8988T (cell line): ENCODE measurements at regions not wholly inside any gene's neighbourhood (a gene's known extent, or its start where the extent isn't known, plus 50 kb on each side); places are given as distances from the start of the nearest gene placed in this dataset.

Experiments
- DNase-seq: peaks from one replicate; pipeline ENCODE4 v3.0.0; 2011

GRCh38 chr7:155138204-155138603 lies 68.1 kb downstream of the HTR5A start:
- DNase-seq: no peak

- no peak for DNase-seq
Observed at GRCh38 chr7:155141562-155141961, 71.4 kb downstream of the HTR5A start.

- no peak for DNase-seq
Observed at GRCh38 chr7:155143381-155143780, 73.3 kb downstream of the HTR5A start.

DNA sequence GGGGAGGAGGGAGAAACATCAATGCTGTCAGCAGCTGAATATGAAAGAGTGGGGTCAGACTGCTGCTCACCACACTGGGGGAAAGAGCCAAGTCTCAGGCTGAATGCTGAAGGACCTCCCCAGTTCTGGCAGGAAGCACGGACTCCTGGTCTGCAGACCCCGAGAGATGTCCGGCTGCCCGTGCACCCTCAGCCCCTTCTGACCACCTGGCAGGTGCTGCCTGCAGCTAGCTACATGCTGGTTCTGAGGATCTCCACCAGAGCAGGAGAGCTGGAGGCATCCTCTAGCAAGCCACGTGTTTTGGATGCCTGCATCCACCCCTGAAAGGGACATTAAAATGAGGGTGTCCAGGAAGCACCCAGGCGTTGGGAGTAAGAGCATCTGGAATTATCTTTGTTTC lies 74.2 kb downstream of the HTR5A start:
- no peak for DNase-seq

DNA sequence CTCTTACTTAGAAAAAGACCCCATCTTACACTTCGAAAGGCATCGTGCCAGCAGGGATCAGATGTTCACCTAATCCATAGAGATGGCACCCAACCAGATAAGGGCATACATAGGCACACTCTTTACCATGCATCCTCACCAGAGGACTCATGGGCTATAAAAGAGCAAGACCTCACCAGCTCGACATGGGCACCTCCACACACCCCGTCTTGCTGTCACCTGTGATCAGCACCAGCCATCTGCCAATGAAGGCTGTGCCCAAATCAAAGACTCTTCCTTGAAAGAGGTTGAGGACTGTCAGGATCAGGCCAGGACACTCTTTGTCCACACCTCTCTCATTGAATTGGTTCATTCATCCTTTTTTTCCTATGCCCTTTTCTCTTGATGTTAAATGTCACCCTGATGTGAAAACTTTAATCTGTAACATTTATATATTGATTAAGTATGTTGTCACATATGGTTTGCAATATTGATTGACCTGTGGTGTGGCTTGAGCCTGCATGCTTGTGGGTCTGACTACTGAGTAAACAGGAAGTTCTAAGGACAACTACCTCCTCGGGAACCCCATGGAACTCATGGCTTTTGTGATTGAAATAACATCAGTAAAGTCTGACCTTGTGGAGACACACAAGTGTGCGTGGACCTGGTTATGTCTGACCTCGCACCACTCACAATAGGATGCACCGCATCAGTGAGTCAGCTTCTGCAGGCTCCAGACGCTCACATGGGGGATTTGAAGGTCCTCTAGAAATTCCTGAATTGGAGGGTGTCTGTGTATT lies 75.5 kb downstream of the HTR5A start:
- DNase-seq: no peak

DNA sequence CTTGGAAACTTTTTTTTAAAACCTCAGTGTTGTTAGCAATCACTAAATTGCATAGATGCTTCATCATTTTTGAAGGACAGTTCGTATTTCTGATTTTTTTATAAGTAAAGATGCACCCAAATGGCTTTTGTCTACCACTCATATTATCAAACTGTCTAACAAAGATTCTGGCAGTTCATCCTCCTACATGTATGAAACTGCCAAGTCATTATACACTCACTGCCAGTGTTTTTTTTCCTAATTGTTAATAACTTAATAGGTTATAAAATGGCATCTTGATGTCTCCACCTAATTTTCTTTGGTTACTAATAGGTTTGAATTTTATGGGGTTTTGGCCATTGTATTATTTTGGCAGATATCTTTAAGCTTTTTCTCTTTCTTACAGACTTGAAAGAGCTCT lies 77.0 kb downstream of the HTR5A start:
- no peak for DNase-seq

- no peak for DNase-seq
Observed at GRCh38 chr7:155147624-155148023, 77.5 kb downstream of the HTR5A start.

DNA sequence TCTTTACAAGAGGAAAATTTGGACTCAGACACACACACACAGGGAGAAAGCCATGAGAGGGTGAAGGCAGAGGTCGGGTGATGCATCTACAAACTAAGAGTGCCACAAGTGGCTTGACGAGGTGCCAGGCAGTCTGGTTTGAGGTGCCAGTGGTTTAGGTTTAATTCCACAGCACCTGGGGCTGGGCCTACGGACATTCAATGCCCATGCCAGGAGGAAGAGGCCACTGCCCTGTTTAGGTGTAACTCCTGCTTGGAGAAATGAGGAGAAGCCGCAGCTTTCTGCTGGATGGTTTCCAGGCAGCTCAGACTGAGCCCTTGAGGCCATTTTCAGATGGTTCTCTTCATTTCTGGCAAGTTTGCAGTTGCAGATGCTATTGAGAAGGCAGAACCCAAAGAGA lies 83.6 kb downstream of the HTR5A start:
- DNase-seq: no peak

- DNase-seq: no peak
Observed at GRCh38 chr7:155154586-155154985, 84.5 kb downstream of the HTR5A start.

GRCh38 chr7:155161690-155162089 lies 91.6 kb downstream of the HTR5A start:
- no peak for DNase-seq

DNA sequence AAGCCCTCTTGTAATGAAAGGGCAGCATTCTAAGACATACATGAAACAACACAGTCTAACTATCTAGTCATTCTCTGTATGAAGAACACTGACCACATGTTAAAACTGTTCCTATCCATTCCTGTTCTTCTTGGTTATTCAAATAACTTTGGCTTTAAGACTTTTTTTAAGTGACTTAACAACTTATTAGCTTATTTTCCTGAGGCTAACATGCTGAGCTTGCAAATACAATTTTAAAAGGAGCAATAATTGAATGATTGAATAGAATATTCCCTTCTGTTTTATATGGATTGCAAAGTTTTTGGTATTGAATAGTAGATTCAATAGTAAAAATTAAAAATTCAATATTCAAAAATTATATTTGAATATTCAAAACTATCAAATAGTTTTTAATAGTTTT lies 92.3 kb downstream of the HTR5A start:
- no peak for DNase-seq

DNA sequence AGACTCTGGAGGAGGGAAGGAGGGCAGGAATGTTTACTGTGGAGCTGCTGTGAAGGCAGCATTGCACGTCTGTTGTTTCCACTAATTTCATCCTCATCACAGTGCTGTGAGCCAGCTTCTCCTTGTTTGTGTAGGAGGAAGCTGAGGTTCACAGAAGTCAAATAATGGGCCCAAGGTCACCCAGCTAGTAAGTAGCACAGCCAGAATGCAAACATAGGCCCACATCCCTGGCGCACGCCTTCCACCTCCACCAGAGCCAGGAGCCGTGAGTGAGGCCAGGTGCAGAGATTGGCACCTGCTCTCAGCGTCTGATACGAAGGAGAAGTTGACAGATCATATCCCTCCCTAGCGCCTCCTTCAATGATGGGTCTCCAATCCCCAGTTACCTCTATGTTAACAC lies 93.6 kb downstream of the HTR5A start:
- no peak for DNase-seq

DNA sequence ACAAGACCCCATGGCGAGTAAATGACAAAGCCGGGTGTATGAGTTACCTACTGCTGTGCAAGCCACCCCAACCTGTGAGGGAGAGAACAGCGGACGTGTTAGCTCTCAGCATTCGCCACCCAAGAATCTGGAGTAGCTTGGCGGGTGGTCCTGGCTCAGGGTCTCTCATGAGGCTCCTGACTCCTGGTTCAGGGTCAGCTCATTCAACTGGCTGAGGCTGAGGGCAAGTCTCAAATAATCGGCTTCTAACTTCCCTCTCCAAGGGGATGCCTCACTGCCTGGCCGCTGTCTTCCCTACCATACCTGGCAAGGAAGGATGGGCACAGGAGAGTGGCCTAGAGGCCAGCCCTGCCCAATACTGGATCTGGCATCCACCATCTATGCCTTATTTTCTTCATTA lies 94.2 kb downstream of the HTR5A start:
- no peak for DNase-seq

DNA sequence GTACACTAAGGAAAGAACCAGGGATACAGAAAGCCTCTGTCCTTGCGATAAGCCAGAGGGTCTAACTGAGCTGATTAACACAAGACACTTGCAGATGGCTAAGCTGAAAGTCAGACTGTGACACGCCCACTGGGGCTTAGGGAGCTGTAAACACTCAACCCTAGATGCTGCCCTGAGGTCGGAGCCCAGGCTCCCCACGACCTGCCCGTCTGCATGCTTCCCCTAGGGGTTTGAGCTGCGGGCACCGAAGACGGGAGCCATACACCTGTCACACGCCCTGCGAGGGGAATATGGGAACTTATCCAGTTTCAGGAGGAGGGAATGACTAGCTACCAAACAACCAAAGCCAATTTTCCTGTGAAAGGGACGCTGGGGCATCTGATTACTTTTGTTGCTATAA lies 96.0 kb downstream of the HTR5A start:
- DNase-seq: no peak

DNA sequence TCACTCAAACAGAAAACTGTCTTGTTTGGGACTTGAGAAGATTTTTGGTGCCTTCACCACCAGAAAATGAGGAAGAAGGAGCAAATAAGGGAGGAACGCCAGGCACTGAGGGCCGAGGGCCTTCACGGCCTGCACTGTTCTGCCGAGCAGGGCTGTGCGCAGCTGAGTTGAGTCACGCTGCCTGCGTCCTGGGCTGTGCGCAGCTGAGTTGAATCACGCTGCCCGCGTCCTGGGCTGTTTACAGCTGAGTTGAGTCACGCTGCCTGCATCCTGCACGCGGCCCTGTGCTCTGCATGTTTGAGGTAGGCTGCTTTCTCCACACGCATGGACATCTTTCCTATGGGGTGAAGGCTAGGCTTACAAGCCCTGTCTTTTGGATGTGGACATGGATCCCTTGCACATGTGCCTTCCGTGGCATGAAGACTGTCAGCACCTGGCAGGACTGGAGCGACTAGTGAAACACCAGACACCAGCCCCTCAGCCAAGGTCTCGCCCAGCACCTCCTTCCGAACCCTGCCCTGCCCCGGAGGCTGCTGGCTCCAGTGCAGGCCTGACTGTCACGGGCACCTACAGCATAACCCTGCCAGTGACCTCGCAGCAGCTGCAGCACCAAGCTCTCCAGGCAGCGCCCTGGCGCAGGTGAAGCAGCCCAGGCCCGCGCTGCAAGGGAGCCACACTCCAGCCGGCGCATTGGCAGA lies 96.7 kb downstream of the HTR5A start:
- no peak for DNase-seq

DNA sequence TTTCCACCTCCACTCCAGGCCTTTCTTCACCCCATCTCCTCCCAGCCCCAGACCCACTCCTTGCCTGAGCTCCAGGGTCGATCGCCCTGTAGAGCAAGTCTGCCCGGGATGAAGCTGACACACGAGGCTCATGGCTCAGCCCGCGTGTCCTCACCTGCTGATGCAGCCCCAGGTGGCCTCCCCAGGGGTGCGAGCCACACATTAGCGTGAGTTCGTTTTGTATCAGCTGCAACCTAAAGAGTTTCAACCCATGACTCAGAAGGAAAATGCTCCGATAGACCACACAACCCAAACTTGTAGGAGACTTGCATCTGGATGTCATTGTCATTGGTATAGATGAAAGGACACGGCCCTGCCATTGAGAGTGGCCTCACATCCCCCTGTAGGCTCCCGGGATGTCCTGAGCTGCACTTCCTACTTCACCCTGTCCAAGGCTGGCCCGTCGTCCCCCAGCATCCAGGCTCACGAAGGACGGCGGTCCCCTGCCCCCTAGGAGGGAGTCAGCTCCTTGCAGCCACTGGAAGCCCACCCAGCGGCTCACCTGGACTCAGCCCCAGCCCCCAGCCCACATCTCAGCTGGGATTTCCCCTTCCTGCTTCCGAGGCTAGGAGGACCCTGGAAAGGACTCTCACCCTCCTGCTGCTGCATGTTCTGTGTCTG lies 97.7 kb downstream of the HTR5A start:
- DNase-seq: no peak

GRCh38 chr7:155168597-155169480 lies 98.7 kb downstream of the HTR5A start:
- no peak for DNase-seq

- DNase-seq: no peak
Observed at GRCh38 chr7:155169498-155170065, 99.5 kb downstream of the HTR5A start.

DNA sequence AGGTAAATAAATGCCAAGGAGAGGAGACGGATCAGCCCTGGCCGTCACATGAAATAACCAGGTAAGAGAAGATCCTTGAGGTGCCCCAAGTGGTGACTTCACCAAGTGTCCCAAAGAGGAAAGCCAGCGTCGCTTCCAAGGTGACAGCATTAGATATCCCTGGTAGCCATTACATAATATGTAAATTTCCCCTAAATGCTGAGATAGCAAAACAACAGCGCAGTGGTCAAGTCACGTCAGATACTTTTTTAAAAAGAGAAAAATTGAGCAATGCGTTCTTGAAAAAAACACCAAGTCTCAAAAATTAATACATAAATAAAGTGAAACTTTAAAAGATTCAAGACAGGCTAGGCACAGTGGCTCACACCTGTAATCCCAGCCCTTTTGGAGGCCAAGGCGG lies 100.2 kb downstream of the HTR5A start:
- DNase-seq: no peak

DNA sequence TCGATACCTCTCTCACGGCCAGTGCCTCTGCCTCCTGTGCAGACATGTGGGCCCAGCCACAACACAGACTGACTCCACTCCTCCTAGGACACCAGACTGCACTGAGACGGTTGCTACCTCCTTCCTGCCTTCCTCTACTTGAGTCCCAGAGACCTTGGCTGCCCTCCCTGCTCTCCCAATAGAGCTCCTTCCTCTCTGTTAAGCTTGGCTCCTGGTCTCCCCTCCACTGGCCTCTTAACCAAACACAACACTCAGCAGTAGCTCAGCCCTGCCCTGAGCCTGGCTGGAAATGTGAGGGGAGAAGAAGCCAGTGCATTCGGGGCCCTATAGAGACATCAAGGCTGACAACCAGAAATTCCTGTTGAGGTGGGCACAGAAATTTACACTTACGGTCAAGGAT lies 102.0 kb downstream of the HTR5A start:
- no peak for DNase-seq

DNA sequence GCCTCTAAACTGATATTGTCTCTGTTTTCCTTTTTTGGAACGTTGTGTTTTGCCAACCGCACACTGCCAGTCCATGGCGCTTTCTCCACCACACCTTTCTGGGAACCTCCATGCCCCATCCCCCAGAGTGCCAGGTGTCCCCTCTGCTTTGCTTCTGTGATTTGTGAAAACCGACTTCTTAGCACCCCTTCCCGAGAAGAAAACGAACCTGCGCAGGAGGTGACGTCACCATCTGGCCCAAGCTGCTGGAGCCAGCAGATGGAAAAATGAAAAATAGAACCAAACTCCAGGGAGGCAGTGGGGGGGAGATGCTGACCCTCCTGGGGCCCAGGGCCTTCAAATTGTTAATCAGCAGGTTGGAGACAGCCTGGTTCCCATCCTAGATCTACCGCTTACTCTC lies 103.8 kb downstream of the HTR5A start:
- DNase-seq: no peak

DNA sequence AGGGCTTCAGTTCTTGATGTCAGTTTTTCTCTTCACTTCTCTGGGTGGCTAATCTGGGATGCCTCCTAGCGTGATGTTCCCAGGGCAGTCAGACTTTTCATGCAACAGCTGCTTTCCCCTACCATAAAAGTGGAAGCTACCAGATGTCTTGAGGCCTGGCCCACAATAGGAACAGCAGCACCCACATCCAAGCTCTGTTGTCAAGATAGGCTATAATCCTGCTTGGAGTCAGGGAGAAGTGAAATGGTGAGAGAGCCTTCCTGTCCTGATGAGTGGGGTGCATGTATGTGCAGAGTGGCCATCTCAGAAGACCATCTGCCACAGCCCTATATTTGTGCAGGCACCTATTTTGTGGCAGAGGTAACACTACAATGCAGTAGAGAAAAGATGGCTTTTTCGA lies 108.0 kb downstream of the HTR5A start:
- no peak for DNase-seq

- DNase-seq: no peak
Observed at GRCh38 chr7:155181768-155182167, 111.6 kb downstream of the HTR5A start.
